HUES48 (cell line): ENCODE measurements at regions not wholly inside any gene's neighbourhood (a gene's known extent, or its start where the extent isn't known, plus 50 kb on each side); places are given as distances from the start of the nearest gene placed in this dataset.

Experiments used
- H3K27ac ChIP-seq: one replicate; pipeline ENCODE4 v1.7.0; 2013; ENCODE audit warnings: low read depth, low read length, inconsistent platforms
- H3K27me3 ChIP-seq: 2 replicates; pipeline ENCODE4 v1.6.1; 2013; ENCODE audit warnings: mild to moderate bottlenecking, low read length; ENCODE audit not compliant: control insufficient read depth, insufficient read depth
- H3K36me3 ChIP-seq: 2 replicates; pipeline ENCODE4 v1.6.1; 2013; ENCODE audit warnings: low read length; ENCODE audit not compliant: control insufficient read depth, insufficient read depth
- H3K4me1 ChIP-seq: 2 replicates; pipeline ENCODE4 v1.6.1; 2013; ENCODE audit warnings: mild to moderate bottlenecking, low read length; ENCODE audit not compliant: control insufficient read depth, insufficient read depth
- H3K4me3 ChIP-seq: 2 replicates; pipeline ENCODE4 v1.5.1; 2013; ENCODE audit warnings: mild to moderate bottlenecking, low read depth, low read length
- H3K9ac ChIP-seq: 2 replicates; pipeline ENCODE4 v1.6.1; 2013; ENCODE audit warnings: mild to moderate bottlenecking, low read depth, low read length, moderate library complexity
- H3K9me3 ChIP-seq: 2 replicates; pipeline ENCODE4 v1.6.1; 2013; ENCODE audit warnings: low read length; ENCODE audit not compliant: control insufficient read depth, insufficient read depth

DNA sequence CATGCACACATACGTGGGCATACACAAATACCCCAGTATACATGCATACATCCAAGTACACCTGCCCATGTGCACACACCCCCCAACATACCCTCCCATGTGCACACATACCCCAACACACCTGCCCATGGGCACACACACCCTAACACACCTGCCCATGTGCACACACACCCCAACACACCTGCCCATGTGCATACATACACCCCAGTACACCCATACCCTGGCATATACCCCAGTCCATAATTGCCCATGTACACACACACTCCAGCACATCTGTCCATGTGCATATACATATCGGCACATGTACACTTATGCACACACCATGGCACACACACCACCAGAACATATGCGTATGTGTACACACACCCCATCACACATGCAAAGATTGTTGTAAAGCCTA lies 475.2 kb downstream of the PREX1 start:
- H3K4me3 ChIP-seq, result no peak overlapping the region
- no peaks in the 10 kb centered on the region for H3K4me1 ChIP-seq
- H3K27me3 ChIP-seq, result no peaks in the 10 kb centered on the region
- H3K9me3 ChIP-seq, result no peaks in the 10 kb centered on the region
- H3K9ac ChIP-seq, result no peak overlapping the region
- H3K36me3 ChIP-seq, result no peaks in the 10 kb centered on the region
- no peak overlapping the region for H3K27ac ChIP-seq

DNA sequence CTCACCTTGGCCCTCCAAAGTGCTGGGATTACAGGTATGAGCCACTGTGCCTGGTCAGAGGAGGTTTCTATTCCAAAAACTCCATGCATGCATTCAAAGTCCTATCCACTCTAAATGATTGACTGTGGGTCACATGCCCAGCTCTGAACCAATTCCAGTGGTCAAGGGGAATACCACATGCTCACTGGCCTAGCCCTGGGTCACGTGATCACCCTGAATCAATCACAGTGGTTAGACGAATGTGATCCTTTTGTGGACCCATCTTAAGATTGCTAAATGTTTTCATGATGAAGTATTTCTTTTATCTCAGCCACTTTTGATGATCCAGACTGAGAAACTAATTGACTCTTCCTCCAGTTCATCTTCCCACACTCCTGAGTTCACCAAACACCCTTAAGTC lies 475.8 kb downstream of the PREX1 start:
- Histone ChIP-seq H3K9me3 (no peaks in the 10 kb centered on the region; the same call in 1 of the 2 replicates), H3K9ac (no peak overlapping the region)

DNA sequence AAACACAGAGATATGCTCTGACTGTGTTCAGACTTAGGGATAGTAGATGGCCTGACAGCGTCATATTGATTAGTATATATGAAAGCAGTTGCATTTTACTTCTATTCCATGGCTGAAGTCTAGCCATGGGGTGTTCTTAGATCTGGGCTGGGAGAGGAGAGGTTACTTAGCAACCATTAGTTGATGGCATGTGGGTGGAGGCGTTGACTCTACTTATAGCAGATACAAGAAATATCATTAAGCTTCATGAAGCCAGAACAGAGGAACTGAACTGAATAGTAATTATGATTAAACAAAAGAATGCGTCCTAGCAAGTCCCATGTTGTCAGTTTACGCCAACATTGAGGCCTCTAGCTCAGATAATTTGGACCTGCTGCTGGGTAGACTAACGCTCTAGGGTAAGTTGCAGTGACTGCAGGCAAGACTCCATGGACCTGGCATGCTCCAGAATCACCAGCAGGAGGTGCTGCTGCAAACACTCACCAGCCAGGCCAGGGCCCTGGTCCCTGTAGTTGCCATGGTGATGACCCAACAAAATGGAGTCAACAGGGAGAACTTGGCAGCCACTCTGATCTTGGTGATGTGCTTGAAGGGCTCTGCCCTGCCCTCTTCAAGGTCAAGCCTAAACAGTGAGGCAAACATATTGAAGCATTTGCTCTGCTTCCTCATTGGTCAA lies 477.3 kb downstream of the PREX1 start:
- H3K9me3 ChIP-seq, result no peaks in the 10 kb centered on the region; the same call in 1 of the 2 replicates
- no peaks in the 10 kb centered on the region for H3K27me3 ChIP-seq

More for the DNA sequence above, 475.8 kb downstream of the PREX1 start:
- H3K27me3 ChIP-seq, result no peaks in the 10 kb centered on the region
- H3K27ac ChIP-seq, result no peak overlapping the region
- no peaks in the 10 kb centered on the region for H3K4me1 ChIP-seq
- H3K4me3 ChIP-seq, result no peak overlapping the region
- H3K36me3 ChIP-seq, result no peaks in the 10 kb centered on the region

DNA sequence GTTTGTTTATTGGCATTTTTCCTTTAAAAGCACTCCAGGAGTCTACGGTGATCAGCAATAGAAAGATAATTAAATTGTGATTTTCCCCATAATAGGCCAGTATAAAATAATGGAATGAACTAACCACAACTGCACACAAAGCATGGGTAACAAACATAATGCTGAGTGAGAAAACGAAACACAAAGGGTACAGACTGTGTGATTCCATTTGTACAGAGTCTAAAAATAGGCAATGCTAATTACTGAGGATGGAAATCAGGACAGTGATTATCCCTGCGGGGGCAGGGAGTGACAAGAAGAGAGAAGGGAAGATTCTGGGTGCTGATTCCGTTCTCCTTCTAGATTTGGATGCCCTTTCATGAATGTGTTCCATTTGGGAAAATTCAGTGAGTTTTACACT lies 478.1 kb downstream of the PREX1 start:
- no peaks in the 10 kb centered on the region for H3K27me3 ChIP-seq

More for the DNA sequence above, 477.3 kb downstream of the PREX1 start:
- Histone ChIP-seq H3K4me3 (no peak overlapping the region), H3K9ac (no peak overlapping the region), H3K27ac (no peak overlapping the region), H3K36me3 (no peaks in the 10 kb centered on the region), H3K4me1 (no peaks in the 10 kb centered on the region)

DNA sequence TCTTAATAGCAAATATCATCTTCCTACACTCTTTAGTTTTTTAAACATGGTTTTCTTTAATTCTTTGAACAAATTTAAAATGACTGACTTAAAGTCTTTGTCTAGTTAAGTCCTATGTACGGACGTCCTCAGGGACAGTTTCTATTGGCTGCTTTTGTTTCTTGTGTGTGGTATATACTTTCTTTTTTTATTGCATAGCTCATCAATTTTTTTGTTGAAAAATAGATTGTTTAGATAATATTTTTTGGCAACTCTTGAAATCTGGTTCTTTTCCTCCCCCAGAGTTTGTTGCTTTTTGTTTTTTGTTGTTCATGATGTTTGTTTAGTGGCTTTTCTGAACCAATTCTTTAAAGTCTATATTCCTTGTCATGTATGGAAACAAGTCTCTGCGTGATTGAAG lies 479.8 kb downstream of the PREX1 start:
- H3K4me3 ChIP-seq, result no peak overlapping the region
- no peaks in the 10 kb centered on the region; the same call in 1 of the 2 replicates for H3K9me3 ChIP-seq
- H3K36me3 ChIP-seq, result no peaks in the 10 kb centered on the region
- no peaks in the 10 kb centered on the region for H3K4me1 ChIP-seq
- H3K9ac ChIP-seq, result no peak overlapping the region
- H3K27me3 ChIP-seq, result no peaks in the 10 kb centered on the region
- no peak overlapping the region for H3K27ac ChIP-seq

More for the DNA sequence above, 478.1 kb downstream of the PREX1 start:
- Histone ChIP-seq H3K9ac (no peak overlapping the region), H3K36me3 (no peaks in the 10 kb centered on the region), H3K9me3 (no peaks in the 10 kb centered on the region; the same call in 1 of the 2 replicates), H3K4me3 (no peak overlapping the region), H3K4me1 (no peaks in the 10 kb centered on the region), H3K27ac (no peak overlapping the region)

DNA sequence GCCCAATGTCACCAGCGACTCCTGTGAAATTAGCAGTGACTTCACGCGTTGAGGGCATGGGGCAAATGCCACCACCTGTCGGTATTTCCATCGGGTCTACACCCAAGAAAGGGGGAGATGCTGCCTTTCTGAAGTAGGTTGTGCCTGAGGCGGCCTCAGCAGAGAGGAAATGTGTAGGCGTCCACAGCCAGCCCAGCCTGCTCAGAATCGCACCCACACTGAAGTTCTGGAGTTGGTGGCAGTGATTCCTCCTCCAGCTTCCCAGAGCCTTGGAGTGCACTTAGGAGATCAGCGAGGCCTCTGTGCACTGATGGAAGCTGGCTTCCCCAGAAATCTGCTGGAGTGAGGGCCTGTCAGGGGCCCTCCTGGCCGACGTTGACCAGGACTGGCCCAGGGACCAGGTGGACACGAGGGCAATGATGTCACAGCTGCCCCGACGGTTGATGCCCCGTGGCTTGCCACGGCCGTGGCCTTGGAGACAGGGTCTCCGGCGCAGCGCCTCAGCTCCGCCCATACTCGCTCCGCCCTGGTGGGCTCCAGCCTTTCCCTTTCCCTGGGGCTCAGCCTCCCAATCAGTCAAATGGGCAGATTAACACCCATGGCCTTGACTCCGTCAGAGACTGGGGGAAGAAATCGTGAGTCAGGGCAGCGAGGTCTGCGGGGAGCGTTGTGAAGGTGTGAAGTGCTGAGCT lies 484.8 kb downstream of the PREX1 start:
- H3K4me1 ChIP-seq, result no peaks in the 10 kb centered on the region
- H3K36me3 ChIP-seq, result no peaks in the 10 kb centered on the region
- no peaks in the 10 kb centered on the region for H3K27me3 ChIP-seq
- no peaks in the 10 kb centered on the region; the same call in 1 of the 2 replicates for H3K9me3 ChIP-seq
- no peak overlapping the region for H3K9ac ChIP-seq
- H3K4me3 ChIP-seq, result no peak overlapping the region
- no peak overlapping the region for H3K27ac ChIP-seq

DNA sequence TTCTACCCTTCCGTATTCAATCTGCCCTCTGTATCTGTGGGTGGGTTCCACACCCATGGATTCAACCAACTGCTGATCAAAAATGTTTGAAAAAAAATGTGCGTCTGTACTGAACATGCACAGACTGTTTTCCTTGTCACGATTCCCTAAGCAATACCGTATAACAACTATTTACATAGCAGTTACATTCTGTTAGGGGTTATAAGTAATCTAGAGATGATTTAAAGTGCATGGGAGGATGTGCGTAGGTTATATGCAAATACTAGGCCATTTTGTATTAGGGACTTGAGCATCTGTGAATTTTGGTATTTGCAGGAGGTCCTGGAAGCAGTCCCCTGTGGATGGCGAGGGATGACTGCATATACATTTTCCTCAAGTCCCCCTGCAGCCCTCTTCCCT lies 486.9 kb downstream of the PREX1 start:
- H3K36me3 ChIP-seq, result no peaks in the 10 kb centered on the region
- no peak overlapping the region for H3K4me3 ChIP-seq
- no peaks in the 10 kb centered on the region for H3K27me3 ChIP-seq
- peaks cover 9% of the 10 kb centered on the region for H3K4me1 ChIP-seq
- H3K27ac ChIP-seq, result no peak overlapping the region
- no peak overlapping the region for H3K9ac ChIP-seq
- no peaks in the 10 kb centered on the region for H3K9me3 ChIP-seq

DNA sequence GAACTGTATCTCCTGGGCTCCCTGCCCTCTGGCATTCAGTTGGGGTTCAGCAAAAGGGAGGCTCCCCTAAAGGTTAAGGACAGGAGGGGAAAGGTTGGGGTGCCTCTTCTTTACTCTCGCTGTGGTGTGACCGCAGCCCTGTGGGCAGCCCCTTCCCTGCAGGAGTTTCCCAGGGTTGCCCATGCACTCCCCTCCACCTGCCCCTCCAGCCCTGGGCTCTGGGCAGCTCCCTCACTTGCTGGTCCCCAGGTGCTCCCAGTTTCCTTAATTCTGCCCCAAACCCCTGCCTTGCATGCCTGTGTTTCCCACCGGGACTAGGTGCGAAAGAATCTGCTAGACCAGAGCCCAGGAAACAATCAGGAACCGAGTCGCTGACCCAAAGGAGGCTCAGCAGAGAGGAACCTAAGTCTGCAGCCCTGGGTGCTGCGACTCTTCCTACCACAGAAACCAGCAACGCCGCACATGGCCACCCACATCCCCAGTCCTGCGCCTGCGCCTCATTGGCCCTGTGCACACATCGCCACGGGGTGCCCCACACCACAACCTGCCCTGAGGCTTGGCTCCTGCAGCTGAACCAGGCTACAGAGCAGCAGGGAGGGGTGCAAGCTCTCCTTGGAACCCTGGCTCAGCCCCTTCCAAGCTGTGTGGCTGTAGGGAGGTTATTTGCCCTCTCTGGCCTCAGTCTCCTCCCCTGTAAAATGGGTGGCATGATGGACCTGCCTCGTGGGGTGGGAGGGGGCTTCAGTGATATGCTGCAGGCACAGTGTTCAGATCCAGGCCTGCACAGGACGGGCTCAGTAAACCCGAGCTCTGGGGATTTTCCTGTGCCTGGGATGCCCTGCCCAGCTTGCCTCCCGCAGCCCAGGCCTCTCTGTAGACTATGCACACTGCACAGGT lies 487.6 kb downstream of the PREX1 start:
- Histone ChIP-seq H3K4me1 (peaks cover 12% of the 10 kb centered on the region), H3K27me3 (no peaks in the 10 kb centered on the region), H3K9ac (no peak overlapping the region), H3K36me3 (no peaks in the 10 kb centered on the region), H3K9me3 (no peaks in the 10 kb centered on the region), H3K4me3 (no peak overlapping the region), H3K27ac (no peak overlapping the region)

DNA sequence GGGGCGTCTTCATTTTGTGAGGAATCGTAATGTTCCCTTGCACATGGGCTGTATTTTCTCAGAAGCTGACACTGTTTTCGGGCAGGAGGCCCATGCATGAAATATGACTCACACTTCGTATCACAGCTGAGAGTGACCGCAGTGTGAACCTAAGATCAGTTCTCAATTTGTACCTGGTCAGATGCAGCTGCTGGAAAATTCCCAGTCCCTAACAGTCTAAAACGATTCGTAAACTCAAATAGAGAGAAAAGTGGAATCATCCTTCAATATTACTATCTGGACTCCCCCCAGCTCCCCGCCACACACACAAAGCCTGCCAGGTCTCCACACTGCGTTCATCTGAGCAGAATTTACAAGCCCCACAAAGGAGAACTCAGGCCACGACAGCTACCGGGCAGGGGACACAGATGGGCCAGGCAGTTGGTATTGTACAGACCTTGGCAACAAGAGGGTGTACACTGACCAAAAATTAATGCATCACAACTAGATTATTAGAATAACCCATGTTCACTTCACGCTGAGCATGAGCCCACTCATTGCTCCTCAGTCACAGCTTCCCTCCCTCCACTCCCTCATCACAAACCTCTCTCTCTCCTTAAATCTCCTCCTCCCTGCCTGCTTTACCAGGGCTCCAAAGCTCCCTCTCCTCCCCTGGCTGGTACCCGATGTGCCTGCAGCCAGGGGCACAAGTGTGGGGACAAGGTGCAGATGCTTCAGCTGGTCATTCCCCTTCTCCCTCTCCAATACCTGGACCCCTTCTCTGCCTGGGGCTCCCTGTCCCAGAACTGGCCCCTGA lies 488.4 kb downstream of the PREX1 start:
- no peak overlapping the region for H3K4me3 ChIP-seq
- H3K9ac ChIP-seq, result no peak overlapping the region
- H3K4me1 ChIP-seq, result peaks cover 12% of the 10 kb centered on the region
- H3K36me3 ChIP-seq, result no peaks in the 10 kb centered on the region
- no peaks in the 10 kb centered on the region for H3K9me3 ChIP-seq
- no peak overlapping the region for H3K27ac ChIP-seq
- no peaks in the 10 kb centered on the region for H3K27me3 ChIP-seq

DNA sequence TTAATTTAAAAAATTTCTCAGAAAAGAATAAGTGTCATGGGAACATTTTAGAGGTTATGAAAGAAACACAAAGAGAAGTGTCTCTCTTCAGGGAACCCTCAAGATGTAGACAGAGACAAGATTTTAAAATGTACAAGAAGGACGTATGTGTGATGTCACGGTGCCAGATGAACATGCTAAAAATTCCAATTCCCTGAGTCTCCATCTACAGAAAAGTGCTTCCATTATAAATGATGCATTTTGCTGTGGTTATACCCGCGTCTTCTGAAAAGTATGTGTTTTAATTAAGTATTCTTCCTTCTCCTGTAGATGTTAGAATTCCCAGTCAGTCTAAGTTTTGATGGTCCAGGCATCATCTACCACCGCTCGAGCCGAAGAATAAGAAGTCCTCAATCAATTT lies 489.1 kb downstream of the PREX1 start:
- no peaks in the 10 kb centered on the region for H3K9me3 ChIP-seq
- peaks cover 12% of the 10 kb centered on the region for H3K4me1 ChIP-seq
- H3K27me3 ChIP-seq, result no peaks in the 10 kb centered on the region
- no peak overlapping the region for H3K27ac ChIP-seq
- H3K4me3 ChIP-seq, result no peak overlapping the region
- no peaks in the 10 kb centered on the region for H3K36me3 ChIP-seq
- no peak overlapping the region for H3K9ac ChIP-seq
